Astrocyte (in vitro differentiated cells and primary cell): ENCODE measurements at regions not wholly inside any gene's neighbourhood (a gene's known extent, or its start where the extent isn't known, plus 50 kb on each side); places are given as distances from the start of the nearest gene placed in this dataset.

Experiments
- DNase-seq: peaks from one replicate; pipeline ENCODE4 v3.0.0-alpha.2; 2010; ENCODE audit warnings: low read depth
- FAIRE-seq: peaks from 2 replicates; lab custom pipeline; 2011; peaks lifted over from hg19 to GRCh38; lab: Jason Lieb, UNC
- H2AFZ ChIP-seq: 2 replicates; pipeline ENCODE4 v1.6.0; 2012; ENCODE audit warnings: low read depth, low read length, inconsistent platforms
- H3K27ac ChIP-seq: 2 replicates; pipeline ENCODE4 v1.5.1; 2011; ENCODE audit warnings: low read depth, low read length, inconsistent platforms
- H3K27me3 ChIP-seq: 2 replicates; pipeline ENCODE4 v1.6.0; 2011; ENCODE audit warnings: low read length, inconsistent platforms; ENCODE audit not compliant: insufficient read depth
- H3K36me3 ChIP-seq: 2 replicates; pipeline ENCODE4 v1.5.1; 2011; ENCODE audit warnings: low read length, inconsistent platforms; ENCODE audit not compliant: insufficient read depth
- H3K4me1 ChIP-seq: 2 replicates; pipeline ENCODE4 v1.5.1; 2011; ENCODE audit warnings: low read length, inconsistent platforms; ENCODE audit not compliant: insufficient read depth
- H3K4me2 ChIP-seq: 2 replicates; pipeline ENCODE4 v1.6.0; 2012; ENCODE audit warnings: low read length, inconsistent platforms
- H3K4me3 ChIP-seq: 2 replicates; pipeline ENCODE4 v1.5.1; 2011; ENCODE audit warnings: low read depth, mild to moderate bottlenecking, low read length, inconsistent platforms; ENCODE audit not compliant: insufficient read depth
- H3K79me2 ChIP-seq: 2 replicates; pipeline ENCODE4 v1.6.0; 2012; ENCODE audit warnings: mild to moderate bottlenecking, low read length, inconsistent platforms; ENCODE audit not compliant: insufficient read depth
- H3K9ac ChIP-seq: 2 replicates; pipeline ENCODE4 v1.6.0; 2012; ENCODE audit warnings: mild to moderate bottlenecking, low read length, inconsistent platforms
- H3K9me3 ChIP-seq: 2 replicates; pipeline ENCODE4 v1.5.1; 2012; ENCODE audit warnings: low read depth, mild to moderate bottlenecking, low read length, inconsistent platforms; ENCODE audit not compliant: insufficient read depth
- H4K20me1 ChIP-seq: 2 replicates; pipeline ENCODE4 v1.6.0; 2012; ENCODE audit warnings: low read length, inconsistent platforms; ENCODE audit not compliant: insufficient read depth
- H3K27ac Mint-ChIP-seq: one replicate; pipeline ENCODE4 v1.8.0; 2021; ENCODE audit warnings: mild to moderate bottlenecking, mixed read lengths; ENCODE audit not compliant: unreplicated experiment
- H3K27me3 Mint-ChIP-seq: one replicate; pipeline ENCODE4 v1.8.0; 2021; ENCODE audit warnings: low read depth, mixed read lengths; ENCODE audit not compliant: unreplicated experiment
- H3K36me3 Mint-ChIP-seq: one replicate; pipeline ENCODE4 v1.8.0; 2021; ENCODE audit warnings: low read depth, mixed read lengths; ENCODE audit not compliant: unreplicated experiment
- H3K4me1 Mint-ChIP-seq: one replicate; pipeline ENCODE4 v1.8.0; 2021; ENCODE audit warnings: low read depth, mixed read lengths; ENCODE audit not compliant: unreplicated experiment
- H3K4me3 Mint-ChIP-seq: one replicate; pipeline ENCODE4 v1.8.0; 2021; ENCODE audit warnings: mild to moderate bottlenecking, moderate library complexity, mixed read lengths; ENCODE audit not compliant: unreplicated experiment
- H3K9me3 Mint-ChIP-seq: one replicate; pipeline ENCODE4 v1.8.0; 2021; ENCODE audit warnings: mild to moderate bottlenecking, mixed read lengths; ENCODE audit not compliant: unreplicated experiment
- EZH2 ChIP-seq: IDR thresholded peaks from 2 replicates; pipeline ENCODE4 v1.6.1; 2012; ENCODE audit warnings: mild to moderate bottlenecking, low read length, inconsistent platforms; ENCODE audit not compliant: insufficient read depth
- TF ChIP-seq, protein P1 (sequence below): IDR thresholded peaks from 2 replicates; pipeline ENCODE4 v1.5.1; 2011; ENCODE audit warnings: low read depth, mild to moderate bottlenecking, inconsistent platforms, low read length, moderate library complexity; ENCODE audit not compliant: insufficient read depth

GRCh38 chr9:93390953-93391515 lies 60.5 kb upstream of the FAM120A start:
- H3K4me3 Mint-ChIP-seq = no peak overlapping the region
- Histone ChIP-seq H2AFZ (no peak overlapping the region), H3K4me3 (no peak overlapping the region), H3K4me1 (no peaks in the 10 kb centered on the region), H3K9me3 (no peaks in the 10 kb centered on the region), H3K79me2 (no peaks in the 10 kb centered on the region), H3K36me3 (no peaks in the 10 kb centered on the region), H3K27ac (no peak overlapping the region), H3K4me2 (no peak overlapping the region), H3K27me3 (no peaks in the 10 kb centered on the region), H3K9ac (no peak overlapping the region), H4K20me1 (no peaks in the 10 kb centered on the region)
- H3K4me1 Mint-ChIP-seq = no peaks in the 10 kb centered on the region
- H3K9me3 Mint-ChIP-seq = no peaks in the 10 kb centered on the region
- H3K27ac Mint-ChIP-seq = no peak overlapping the region
- no peak for DNase-seq
- no peak for TF ChIP-seq EZH2
- TF ChIP-seq, protein P1, sequence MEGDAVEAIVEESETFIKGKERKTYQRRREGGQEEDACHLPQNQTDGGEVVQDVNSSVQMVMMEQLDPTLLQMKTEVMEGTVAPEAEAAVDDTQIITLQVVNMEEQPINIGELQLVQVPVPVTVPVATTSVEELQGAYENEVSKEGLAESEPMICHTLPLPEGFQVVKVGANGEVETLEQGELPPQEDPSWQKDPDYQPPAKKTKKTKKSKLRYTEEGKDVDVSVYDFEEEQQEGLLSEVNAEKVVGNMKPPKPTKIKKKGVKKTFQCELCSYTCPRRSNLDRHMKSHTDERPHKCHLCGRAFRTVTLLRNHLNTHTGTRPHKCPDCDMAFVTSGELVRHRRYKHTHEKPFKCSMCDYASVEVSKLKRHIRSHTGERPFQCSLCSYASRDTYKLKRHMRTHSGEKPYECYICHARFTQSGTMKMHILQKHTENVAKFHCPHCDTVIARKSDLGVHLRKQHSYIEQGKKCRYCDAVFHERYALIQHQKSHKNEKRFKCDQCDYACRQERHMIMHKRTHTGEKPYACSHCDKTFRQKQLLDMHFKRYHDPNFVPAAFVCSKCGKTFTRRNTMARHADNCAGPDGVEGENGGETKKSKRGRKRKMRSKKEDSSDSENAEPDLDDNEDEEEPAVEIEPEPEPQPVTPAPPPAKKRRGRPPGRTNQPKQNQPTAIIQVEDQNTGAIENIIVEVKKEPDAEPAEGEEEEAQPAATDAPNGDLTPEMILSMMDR = no peak
- H3K27me3 Mint-ChIP-seq = peaks cover 3% of the 10 kb centered on the region
- no peak for FAIRE-seq
- H3K36me3 Mint-ChIP-seq = no peaks in the 10 kb centered on the region

DNA sequence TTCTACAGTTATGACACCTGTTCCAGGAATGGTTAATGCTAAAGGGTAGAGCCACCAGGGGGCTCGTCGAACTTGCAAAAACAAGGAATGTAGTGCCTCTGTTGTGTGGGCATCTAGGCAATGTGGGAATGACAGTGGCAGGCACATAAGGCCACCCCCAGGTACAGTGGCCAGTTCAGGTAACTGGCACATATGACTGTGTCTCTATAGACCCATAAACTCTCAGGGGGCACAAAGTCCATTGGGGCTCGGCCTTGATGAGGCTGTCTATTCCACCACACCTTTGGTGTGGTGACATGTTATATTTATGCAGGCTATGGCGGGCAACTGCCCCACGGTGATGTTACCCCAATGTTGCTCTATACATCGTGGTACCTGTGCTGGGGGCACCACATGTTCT lies 59.6 kb upstream of the FAM120A start:
- H3K79me2 ChIP-seq = no peaks in the 10 kb centered on the region
- no peaks in the 10 kb centered on the region for H3K9me3 ChIP-seq
- no peak overlapping the region for H3K4me3 ChIP-seq
- H2AFZ ChIP-seq = no peak overlapping the region
- Mint-ChIP-seq H3K27ac (no peak overlapping the region), H3K27me3 (peaks cover 6% of the 10 kb centered on the region), H3K36me3 (no peaks in the 10 kb centered on the region), H3K4me3 (no peak overlapping the region), H3K4me1 (no peaks in the 10 kb centered on the region), H3K9me3 (no peaks in the 10 kb centered on the region)
- no peak overlapping the region for H3K4me2 ChIP-seq
- H3K4me1 ChIP-seq = no peaks in the 10 kb centered on the region
- FAIRE-seq (no peak), DNase-seq (no peak)
- no peaks in the 10 kb centered on the region for H4K20me1 ChIP-seq
- H3K36me3 ChIP-seq = no peaks in the 10 kb centered on the region
- TF ChIP-seq EZH2 = no peak
- TF ChIP-seq, protein P1 = no peak
- H3K27ac ChIP-seq = no peak overlapping the region
- H3K27me3 ChIP-seq = peaks cover 2% of the 10 kb centered on the region
- no peak overlapping the region for H3K9ac ChIP-seq

DNA sequence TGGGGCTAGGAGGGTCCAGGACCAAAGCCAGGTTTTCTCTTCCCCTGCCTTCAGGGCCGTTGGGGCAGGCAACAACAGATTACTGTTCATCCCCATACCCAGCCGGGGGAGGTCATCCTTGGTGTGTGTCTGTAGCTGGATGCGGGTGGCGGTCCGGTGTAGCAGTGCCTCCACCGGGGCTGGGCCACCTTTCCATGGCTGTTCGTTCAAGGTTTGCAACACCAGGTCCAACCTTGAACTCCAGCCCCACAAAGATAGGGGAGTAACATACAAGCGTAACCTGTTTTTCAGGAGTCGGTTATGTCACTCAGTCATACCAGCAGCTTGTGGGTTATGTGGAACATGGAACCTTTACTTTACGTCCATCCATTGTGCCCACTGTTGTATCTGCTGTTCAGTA lies 58.5 kb upstream of the FAM120A start:
- no peak for FAIRE-seq
- Mint-ChIP-seq H3K4me3 (no peak overlapping the region), H3K36me3 (no peaks in the 10 kb centered on the region), H3K9me3 (no peaks in the 10 kb centered on the region), H3K27ac (no peak overlapping the region), H3K4me1 (no peaks in the 10 kb centered on the region), H3K27me3 (peaks cover 9% of the 10 kb centered on the region)
- DNase-seq = no peak
- Histone ChIP-seq H3K36me3 (no peaks in the 10 kb centered on the region), H3K4me2 (no peak overlapping the region), H3K4me3 (no peak overlapping the region), H3K27me3 (peaks cover 2% of the 10 kb centered on the region), H2AFZ (no peak overlapping the region), H4K20me1 (no peaks in the 10 kb centered on the region), H3K9ac (no peak overlapping the region), H3K4me1 (no peaks in the 10 kb centered on the region), H3K27ac (no peak overlapping the region), H3K79me2 (no peaks in the 10 kb centered on the region), H3K9me3 (no peaks in the 10 kb centered on the region)
- TF ChIP-seq, protein P1 = no peak
- no peak for TF ChIP-seq EZH2
